ENCODE measurements at regions not wholly inside any gene's neighbourhood (a gene's known extent, or its start where the extent isn't known, plus 50 kb on each side); places are given as distances from the start of the nearest gene placed in this dataset.

GRCh38 chr20:47448429-47448828 is 53.3 kb upstream of the NCOA3 start:
- H3K27me3 Mint-ChIP-seq (ENCODE audit: insufficient read depth, unreplicated experiment): no peaks in the 10 kb centered on the region
- ChIA-PET POLR2A (interaction anchor here (0.6 kb wide), 2 partner anchors 12 to 25 kb away, joined by 3 to 4 read pairs; no protein-coding TSS in a partner anchor), CTCF (no interaction called here)
- H3K36me3 Mint-ChIP-seq (ENCODE audit: insufficient read depth, unreplicated experiment): peaks cover 11% of the 10 kb centered on the region
- H3K27me3 ChIP-seq (replicated peaks; ENCODE audit: control insufficient read depth, insufficient read depth, low read length): no peaks in the 10 kb centered on the region
- H3K4me1 Mint-ChIP-seq (ENCODE audit: low read depth, unreplicated experiment): peaks cover 19% of the 10 kb centered on the region
- no peak overlapping the region for H3K27ac Mint-ChIP-seq (ENCODE audit: unreplicated experiment)
- intact Hi-C loops (cut with micrococcal nuclease; ENCODE audit: unreplicated experiment): no loop called here
- H3K4me3 ChIP-seq (ENCODE audit: low read depth, low read length): no peak overlapping the region
- peaks cover 10% of the 10 kb centered on the region for H3K4me1 ChIP-seq
- no peak overlapping the region for H3K4me3 Mint-ChIP-seq (ENCODE audit: unreplicated experiment)
- BruUV-seq (replicated peaks): no TSS peak
- H3K9me3 Mint-ChIP-seq (ENCODE audit: unreplicated experiment): no peaks in the 10 kb centered on the region
- DNase-seq: no peak
- no peaks in the 10 kb centered on the region for H3K36me3 ChIP-seq (ENCODE audit: control insufficient read depth, insufficient read depth, low read length)
- TF ChIP-seq, protein P1, sequence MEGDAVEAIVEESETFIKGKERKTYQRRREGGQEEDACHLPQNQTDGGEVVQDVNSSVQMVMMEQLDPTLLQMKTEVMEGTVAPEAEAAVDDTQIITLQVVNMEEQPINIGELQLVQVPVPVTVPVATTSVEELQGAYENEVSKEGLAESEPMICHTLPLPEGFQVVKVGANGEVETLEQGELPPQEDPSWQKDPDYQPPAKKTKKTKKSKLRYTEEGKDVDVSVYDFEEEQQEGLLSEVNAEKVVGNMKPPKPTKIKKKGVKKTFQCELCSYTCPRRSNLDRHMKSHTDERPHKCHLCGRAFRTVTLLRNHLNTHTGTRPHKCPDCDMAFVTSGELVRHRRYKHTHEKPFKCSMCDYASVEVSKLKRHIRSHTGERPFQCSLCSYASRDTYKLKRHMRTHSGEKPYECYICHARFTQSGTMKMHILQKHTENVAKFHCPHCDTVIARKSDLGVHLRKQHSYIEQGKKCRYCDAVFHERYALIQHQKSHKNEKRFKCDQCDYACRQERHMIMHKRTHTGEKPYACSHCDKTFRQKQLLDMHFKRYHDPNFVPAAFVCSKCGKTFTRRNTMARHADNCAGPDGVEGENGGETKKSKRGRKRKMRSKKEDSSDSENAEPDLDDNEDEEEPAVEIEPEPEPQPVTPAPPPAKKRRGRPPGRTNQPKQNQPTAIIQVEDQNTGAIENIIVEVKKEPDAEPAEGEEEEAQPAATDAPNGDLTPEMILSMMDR (IDR thresholded peaks at IDR 0.05; ENCODE audit: insufficient read depth in 1 of 2, low read depth in 1 of 2, low read length in 1 of 2, severe bottlenecking in 1 of 2, unreplicated experiment in 1 of 2): no peak
- H3K9me3 ChIP-seq: no peaks in the 10 kb centered on the region; the same call in 1 of the 2 replicates

- peaks cover 20% of the 10 kb centered on the region for H3K36me3 Mint-ChIP-seq (ENCODE audit: insufficient read depth, unreplicated experiment)
- intact Hi-C loops (cut with micrococcal nuclease; ENCODE audit: unreplicated experiment): no loop called here
- ChIA-PET POLR2A (no interaction called here), CTCF (no interaction called here)
- H3K4me3 Mint-ChIP-seq (ENCODE audit: unreplicated experiment): no peak overlapping the region
- H3K27me3 ChIP-seq (replicated peaks; ENCODE audit: control insufficient read depth, insufficient read depth, low read length): no peaks in the 10 kb centered on the region
- H3K36me3 ChIP-seq (ENCODE audit: control insufficient read depth, insufficient read depth, low read length): no peaks in the 10 kb centered on the region
- no peak for DNase-seq
- no TSS peak for BruUV-seq (replicated peaks)
- no peaks in the 10 kb centered on the region; the same call in 1 of the 2 replicates for H3K9me3 ChIP-seq
- no peak overlapping the region for H3K27ac Mint-ChIP-seq (ENCODE audit: unreplicated experiment)
- peaks cover 41% of the 10 kb centered on the region for H3K4me1 ChIP-seq
- TF ChIP-seq, protein P1 (IDR thresholded peaks at IDR 0.05; ENCODE audit: insufficient read depth in 1 of 2, low read depth in 1 of 2, low read length in 1 of 2, severe bottlenecking in 1 of 2, unreplicated experiment in 1 of 2): no peak
- no peak overlapping the region for H3K4me3 ChIP-seq (ENCODE audit: low read depth, low read length)
- H3K27me3 Mint-ChIP-seq (ENCODE audit: insufficient read depth, unreplicated experiment): no peaks in the 10 kb centered on the region
- peaks cover 44% of the 10 kb centered on the region for H3K4me1 Mint-ChIP-seq (ENCODE audit: low read depth, unreplicated experiment)
- H3K9me3 Mint-ChIP-seq (ENCODE audit: unreplicated experiment): peaks cover 10% of the 10 kb centered on the region
Measured at GRCh38 chr20:47451602-47451904, 50.1 kb upstream of the NCOA3 start.

All from Caco-2 (cell line).